RCC 7860 (cell line): ENCODE measurements at regions not wholly inside any gene's neighbourhood (a gene's known extent, or its start where the extent isn't known, plus 50 kb on each side); places are given as distances from the start of the nearest gene placed in this dataset.

Source experiments
- DNase-seq: peaks from one replicate; pipeline ENCODE4 v3.0.0-alpha.2; 2015; ENCODE audit warnings: low spot score
- FAIRE-seq: peaks from 2 replicates; lab custom pipeline; 2012; peaks lifted over from hg19 to GRCh38; lab: Jason Lieb, UNC

- no peak for DNase-seq
- FAIRE-seq: no peak
Observed at GRCh38 chr12:88251798-88252197, 109.7 kb downstream of the TMTC3 start.

- no peak for FAIRE-seq
Observed at GRCh38 chr12:88253371-88253978, 111.4 kb downstream of the TMTC3 start.

GRCh38 chr12:88255224-88255623, 113.1 kb downstream of the TMTC3 start:
- FAIRE-seq (no peak), DNase-seq (no peak)

More at GRCh38 chr12:88253371-88253978, 111.4 kb downstream of the TMTC3 start:
- no peak for DNase-seq

GRCh38 chr12:88255847-88256246, 113.7 kb downstream of the TMTC3 start:
- DNase-seq (no peak), FAIRE-seq (no peak)

GRCh38 chr12:88258396-88258795, 116.3 kb downstream of the TMTC3 start:
- no peak for DNase-seq
- FAIRE-seq: no peak

- no peak for FAIRE-seq
- no peak for DNase-seq
Observed at GRCh38 chr12:88266806-88267360, 124.8 kb downstream of the TMTC3 start.

- FAIRE-seq: no peak
- DNase-seq: no peak
Observed at GRCh38 chr12:88267630-88268029, 125.5 kb downstream of the TMTC3 start.

GRCh38 chr12:88272456-88272855, 130.3 kb downstream of the TMTC3 start:
- FAIRE-seq (no peak), DNase-seq (no peak)

GRCh38 chr12:88273450-88273849, 131.3 kb downstream of the TMTC3 start:
- FAIRE-seq: no peak
- no peak for DNase-seq

GRCh38 chr12:88273875-88274274, 131.8 kb downstream of the TMTC3 start:
- no peak for DNase-seq
- no peak for FAIRE-seq

GRCh38 chr12:88291498-88292131, 149.5 kb downstream of the TMTC3 start:
- FAIRE-seq (peak; percentile 72), DNase-seq (no peak)

GRCh38 chr12:88298014-88298682, 156.0 kb downstream of the TMTC3 start:
- FAIRE-seq (no peak), DNase-seq (no peak)

- FAIRE-seq: peak; percentile 99
- peak; percentile 99 for DNase-seq
Observed at GRCh38 chr12:88298761-88299242, 156.7 kb downstream of the TMTC3 start.

GRCh38 chr12:88299567-88300101, 157.5 kb downstream of the TMTC3 start:
- peak; percentile 99 for DNase-seq
- FAIRE-seq: no peak

- FAIRE-seq: no peak
- no peak for DNase-seq
Observed at GRCh38 chr12:88300931-88301330, 158.8 kb downstream of the TMTC3 start.

- DNase-seq (no peak), FAIRE-seq (no peak)
Observed at GRCh38 chr12:88303335-88303734, 161.2 kb downstream of the TMTC3 start.

GRCh38 chr12:88305254-88305890, 163.3 kb downstream of the TMTC3 start:
- DNase-seq: no peak
- no peak for FAIRE-seq

- no peak for DNase-seq
- no peak for FAIRE-seq
Observed at GRCh38 chr12:88306471-88307069, 164.5 kb downstream of the TMTC3 start.

- FAIRE-seq (no peak), DNase-seq (no peak)
Observed at GRCh38 chr12:88307961-88308360, 165.9 kb downstream of the TMTC3 start.

- peak; percentile 77 for FAIRE-seq
Observed at GRCh38 chr12:88308825-88309224, 166.7 kb downstream of the TMTC3 start.

GRCh38 chr12:88309546-88309945, 167.4 kb downstream of the TMTC3 start:
- DNase-seq: no peak
- peak; percentile 71 for FAIRE-seq

More at GRCh38 chr12:88308825-88309224, 166.7 kb downstream of the TMTC3 start:
- peak; percentile 81 for DNase-seq
